Stimulated activated CD8-positive, alpha-beta memory T cell treated with anti-CD3 and anti-CD28 coated beads, Interleukin-15, amount 100 ng/mL, for 1 hour (primary cell): ENCODE measurements at regions not wholly inside any gene's neighbourhood (a gene's known extent, or its start where the extent isn't known, plus 50 kb on each side); places are given as distances from the start of the nearest gene placed in this dataset.

Experiments used
- DNase-seq: peaks from one replicate; pipeline ENCODE4 v3.0.0-alpha.2; 2020; ENCODE audit warnings: low read depth

DNA sequence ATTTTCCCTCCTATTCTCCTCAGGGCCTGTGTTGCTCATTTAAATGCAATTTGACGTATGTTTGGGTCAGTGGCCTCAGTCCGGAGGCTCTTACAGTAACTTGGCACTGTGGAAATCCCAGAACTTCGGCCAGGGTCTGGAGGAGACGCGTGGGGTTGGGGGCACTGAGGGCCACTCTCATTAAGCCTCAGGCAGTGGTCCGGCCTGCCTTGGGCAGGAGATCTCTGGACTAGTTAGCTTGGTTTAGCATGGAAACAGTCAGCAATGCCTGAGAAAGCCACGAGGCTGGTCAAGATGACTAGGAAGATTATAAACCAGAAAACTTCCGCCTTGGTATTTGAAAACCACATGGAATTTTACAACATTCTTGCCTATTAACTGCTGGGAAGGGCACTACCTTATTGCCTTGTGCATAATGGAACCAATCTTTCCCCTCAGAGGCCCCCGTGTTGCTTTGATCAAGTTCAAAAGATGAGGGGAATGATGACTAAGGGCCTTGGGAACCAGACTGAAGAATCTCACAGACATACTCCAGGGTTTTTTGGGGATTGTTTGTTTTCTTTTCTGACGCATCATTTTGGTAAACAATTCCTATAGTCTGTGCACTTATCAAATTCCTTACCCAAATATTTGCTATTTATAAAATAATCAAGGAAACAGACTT lies 206.0 kb upstream of the PREP start:
- DNase-seq = no peak

GRCh38 chr6:105607636-105608621 lies 205.0 kb upstream of the PREP start:
- DNase-seq = no peak

DNA sequence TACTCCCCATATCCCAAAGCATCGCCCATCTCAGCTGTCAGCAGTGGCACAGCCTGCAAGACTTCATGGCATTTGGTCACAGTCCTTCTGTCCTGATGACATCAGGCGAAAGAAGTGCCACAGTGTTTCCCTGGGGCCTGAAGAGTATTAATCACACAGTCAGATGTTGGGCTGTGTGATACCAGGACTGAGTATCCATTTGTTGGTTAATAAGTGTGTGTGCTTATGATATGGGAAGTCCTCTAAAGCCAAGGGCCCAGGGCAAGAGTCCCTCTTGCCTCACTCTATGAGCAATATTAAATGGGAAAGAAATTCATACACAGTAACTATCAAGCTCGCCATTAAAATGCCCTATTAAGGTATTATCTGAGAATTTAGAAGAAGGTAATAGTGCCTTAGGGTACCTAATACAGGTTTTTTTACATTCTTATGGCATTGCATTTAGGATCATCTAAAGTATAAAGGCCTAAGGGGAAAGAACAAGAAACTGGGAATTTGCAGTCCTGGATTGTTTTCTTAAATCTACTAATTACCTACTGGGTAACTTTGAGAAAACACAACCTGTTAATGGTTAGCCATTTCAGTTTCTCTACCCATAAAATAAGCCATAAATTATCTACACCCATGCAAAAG lies 204.1 kb upstream of the PREP start:
- no peak for DNase-seq

- DNase-seq = no peak
Observed at GRCh38 chr6:105604587-105604884, 201.7 kb upstream of the PREP start.

DNA sequence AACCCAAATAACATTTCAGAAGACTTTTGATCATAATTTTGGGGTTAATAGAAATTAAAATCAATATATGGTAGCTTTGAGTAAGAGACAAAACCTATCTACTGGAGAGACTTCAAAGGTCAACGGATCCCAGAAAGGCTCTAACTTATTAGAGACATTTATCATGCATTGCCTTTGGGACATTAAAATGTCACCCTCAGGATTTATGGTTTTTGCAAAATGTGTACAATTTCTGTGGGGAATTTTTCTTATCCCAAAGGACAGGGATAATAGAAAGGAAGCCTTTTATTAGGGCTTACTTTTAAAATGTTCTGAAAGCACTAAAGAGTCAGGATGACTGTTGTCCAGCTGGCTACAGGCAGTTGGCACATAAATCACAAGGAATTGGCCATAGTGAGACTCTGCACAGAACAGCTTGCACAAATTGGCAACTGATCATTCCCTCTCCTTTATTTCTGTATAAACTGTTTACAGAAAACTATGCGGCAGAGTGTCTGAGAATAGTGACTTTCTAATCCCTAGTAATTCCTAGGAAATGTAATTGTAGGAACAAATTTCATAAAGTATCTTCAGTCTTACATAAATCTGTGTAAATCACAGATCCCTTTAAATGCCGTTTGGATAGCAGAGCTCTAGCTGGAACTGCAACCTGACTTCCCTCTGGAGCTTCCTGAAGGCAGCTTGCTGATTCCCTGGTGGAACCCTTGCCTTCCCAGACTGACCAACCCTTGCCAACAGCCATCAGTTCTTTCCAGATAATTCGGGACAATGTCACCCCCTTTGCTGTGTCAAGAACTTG lies 201.1 kb upstream of the PREP start:
- DNase-seq = no peak

- DNase-seq = no peak
Observed at GRCh38 chr6:105601541-105602236, 198.8 kb upstream of the PREP start.

GRCh38 chr6:105600336-105601260 lies 197.7 kb upstream of the PREP start:
- DNase-seq = no peak

- no peak for DNase-seq
Observed at GRCh38 chr6:105598264-105598663, 195.4 kb upstream of the PREP start.

DNA sequence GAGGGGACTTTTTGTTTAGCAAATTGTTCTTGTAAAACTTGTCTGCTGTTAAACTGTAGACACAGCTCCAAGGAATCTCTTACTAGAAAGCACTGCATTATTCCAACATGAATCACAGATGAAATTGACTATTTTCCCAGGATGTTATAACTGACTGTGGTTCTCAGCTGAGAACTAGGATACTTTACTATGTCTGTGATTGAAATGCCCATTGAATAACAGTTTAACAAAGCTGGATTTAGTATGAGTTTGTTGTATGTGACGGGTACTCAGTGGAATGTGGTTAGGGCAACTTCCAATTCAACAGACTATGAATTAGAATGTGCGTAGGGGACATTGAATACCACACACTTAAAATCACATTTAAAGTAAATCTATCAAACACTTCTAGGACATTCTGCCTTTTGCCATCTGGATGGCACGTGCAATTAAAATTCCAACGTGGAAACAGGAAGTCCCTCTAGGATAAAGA lies 193.4 kb upstream of the PREP start:
- no peak for DNase-seq

GRCh38 chr6:105595829-105596228 lies 192.9 kb upstream of the PREP start:
- no peak for DNase-seq

DNA sequence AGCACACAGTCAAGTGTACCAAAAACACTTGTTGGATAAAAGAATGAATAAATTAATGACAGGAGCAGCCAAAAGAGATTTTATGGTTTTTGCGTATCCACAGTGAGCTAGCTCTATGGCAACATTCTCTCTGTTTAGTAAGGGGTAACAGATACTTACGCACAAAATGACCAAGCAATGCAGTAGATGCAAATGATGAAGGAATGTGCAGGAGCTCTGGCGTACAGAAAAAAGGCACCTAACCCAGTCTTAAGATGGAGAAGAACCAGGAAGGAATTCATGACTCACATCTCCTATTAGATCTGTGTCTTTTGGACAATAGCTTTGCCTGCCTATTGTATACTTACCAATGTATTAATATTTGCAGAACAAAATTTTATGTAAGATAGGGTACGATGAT lies 191.9 kb upstream of the PREP start:
- no peak for DNase-seq

GRCh38 chr6:105593805-105594671 lies 191.2 kb upstream of the PREP start:
- DNase-seq = no peak

DNA sequence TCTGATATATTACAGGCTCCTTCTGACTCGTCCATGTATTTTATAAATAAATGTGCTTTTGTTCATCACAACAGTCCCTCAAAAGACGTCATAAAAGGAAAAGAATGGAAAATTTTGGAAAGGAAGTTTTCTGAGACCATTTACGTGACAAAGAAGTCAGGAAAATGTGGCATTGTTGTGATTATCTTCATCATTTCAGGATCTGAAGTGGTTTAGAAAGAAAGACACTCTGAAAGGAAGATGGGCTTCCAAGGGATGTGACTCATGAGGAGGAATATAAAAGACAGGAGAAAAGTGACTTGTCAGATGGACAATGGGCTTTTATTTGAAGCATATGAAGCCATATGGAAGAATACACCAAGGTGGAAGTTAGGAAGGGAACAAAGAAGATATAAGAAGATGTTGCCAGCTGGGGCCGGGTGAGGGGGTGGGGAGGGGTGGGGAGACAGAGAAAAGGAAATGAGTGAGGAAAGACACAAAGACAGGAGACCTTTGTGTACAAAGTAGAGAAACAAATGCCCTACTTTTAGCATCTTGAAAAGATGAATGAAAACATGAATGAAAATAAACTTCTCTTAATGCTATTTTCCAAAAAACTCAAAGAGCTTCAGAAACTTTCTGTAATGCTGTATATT lies 190.3 kb upstream of the PREP start:
- DNase-seq = no peak

- DNase-seq = no peak
Observed at GRCh38 chr6:105592329-105592728, 189.4 kb upstream of the PREP start.

DNA sequence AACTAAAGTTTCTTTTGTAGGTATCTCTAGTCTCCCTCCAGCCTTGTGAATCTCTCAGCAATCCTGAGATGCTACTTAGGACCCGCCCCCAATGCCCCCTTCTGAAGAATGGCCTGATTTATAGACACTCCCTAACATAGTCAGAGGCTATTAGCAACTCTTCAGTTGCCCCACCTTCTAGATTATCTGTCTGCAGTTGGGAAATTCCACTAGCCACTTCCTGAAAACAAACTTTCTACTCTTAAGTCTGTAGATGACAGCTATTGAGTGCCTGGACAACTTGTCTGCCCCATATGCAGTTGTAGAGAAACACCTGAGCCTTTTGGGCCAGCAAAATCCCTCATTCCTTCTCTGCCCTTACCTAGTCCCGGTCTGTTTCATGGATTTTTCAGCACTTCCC lies 188.2 kb upstream of the PREP start:
- no peak for DNase-seq

- DNase-seq = no peak
Observed at GRCh38 chr6:105588123-105588710, 185.3 kb upstream of the PREP start.

GRCh38 chr6:105587349-105588122 lies 184.7 kb upstream of the PREP start:
- no peak for DNase-seq
